Esophagus muscularis mucosa (tissue), 4 donors: ENCODE measurements at regions not wholly inside any gene's neighbourhood (a gene's known extent, or its start where the extent isn't known, plus 50 kb on each side); places are given as distances from the start of the nearest gene placed in this dataset.
"Not testable (repeated sequence)": the region's sequence is repeated elsewhere in the genome, so short reads cannot be mapped to it uniquely, and the experiment has no call there.

Source experiments
- EP300 ChIP-seq: sonication (generic); formaldehyde crosslinking; IDR thresholded peaks from one replicate; pipeline ENCODE4 v1.6.1; 2017; ENCODE audit warnings: antibody characterized with exemption
- POLR2A ChIP-seq: fragments of 450-650 bp; IDR thresholded peaks from one replicate; pipeline ENCODE4 v1.6.1; 2017; ENCODE audit warnings: antibody characterized with exemption, moderate library complexity, mild to moderate bottlenecking, low read depth
- POLR2AphosphoS5 ChIP-seq, 2 donors: sonication (generic); formaldehyde crosslinking; IDR thresholded peaks; one replicate each; pipeline ENCODE4 v1.6.1; 2017; ENCODE audit warnings: antibody characterized with exemption in 2 of 2
- TF ChIP-seq, protein P1 (sequence below), 3 experiments: fragments of 200-600 bp in 2 of 3; fragments of 450-650 bp in 1 of 3; sonication (generic) in 2 of 3; IDR thresholded peaks; one replicate each; pipeline ENCODE4 v1.5.1; 2017 to 2019; ENCODE audit warnings: antibody characterized with exemption in 3 of 3, mild to moderate bottlenecking in 2 of 3, moderate library complexity in 1 of 3

DNA sequence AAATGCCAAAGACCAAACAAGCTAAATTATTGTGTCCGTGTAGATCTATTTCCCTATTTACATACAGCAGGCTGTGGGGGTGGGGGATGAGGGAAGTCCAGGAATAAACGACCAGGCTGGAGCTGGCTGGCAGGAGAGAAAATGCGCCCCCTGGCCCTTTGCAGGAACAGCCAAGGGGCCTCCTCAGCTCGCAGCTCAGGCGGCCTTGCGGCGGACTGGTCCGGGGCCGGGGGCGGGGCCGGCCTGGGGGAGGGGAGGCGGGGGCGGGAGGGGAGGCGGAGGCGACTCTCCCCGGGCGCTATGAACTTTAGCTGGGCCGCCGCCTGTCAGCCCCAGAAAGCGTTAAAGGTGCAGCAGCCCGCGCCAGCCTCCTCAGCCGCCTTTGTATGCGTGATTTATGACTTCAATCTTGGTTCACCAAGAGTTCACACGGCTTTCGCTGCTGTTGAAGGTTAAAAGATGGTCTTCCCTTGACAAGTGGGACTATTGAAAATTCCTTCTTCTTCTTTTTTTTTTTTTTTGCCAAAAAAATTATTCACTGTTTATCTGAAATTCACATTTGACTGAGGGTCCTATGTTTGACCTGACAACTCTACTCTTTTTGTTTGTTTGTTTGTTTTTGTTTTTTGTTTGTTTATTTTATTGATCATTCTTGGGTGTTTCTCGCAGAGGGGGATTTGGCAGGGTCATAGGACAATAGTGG lies 967.0 kb upstream of the DEFB115 start:
- not testable (repeated sequence) for TF ChIP-seq EP300; POLR2A; POLR2AphosphoS5 (IDR thresholded peaks at IDR 0.05)
- TF ChIP-seq, protein P1, sequence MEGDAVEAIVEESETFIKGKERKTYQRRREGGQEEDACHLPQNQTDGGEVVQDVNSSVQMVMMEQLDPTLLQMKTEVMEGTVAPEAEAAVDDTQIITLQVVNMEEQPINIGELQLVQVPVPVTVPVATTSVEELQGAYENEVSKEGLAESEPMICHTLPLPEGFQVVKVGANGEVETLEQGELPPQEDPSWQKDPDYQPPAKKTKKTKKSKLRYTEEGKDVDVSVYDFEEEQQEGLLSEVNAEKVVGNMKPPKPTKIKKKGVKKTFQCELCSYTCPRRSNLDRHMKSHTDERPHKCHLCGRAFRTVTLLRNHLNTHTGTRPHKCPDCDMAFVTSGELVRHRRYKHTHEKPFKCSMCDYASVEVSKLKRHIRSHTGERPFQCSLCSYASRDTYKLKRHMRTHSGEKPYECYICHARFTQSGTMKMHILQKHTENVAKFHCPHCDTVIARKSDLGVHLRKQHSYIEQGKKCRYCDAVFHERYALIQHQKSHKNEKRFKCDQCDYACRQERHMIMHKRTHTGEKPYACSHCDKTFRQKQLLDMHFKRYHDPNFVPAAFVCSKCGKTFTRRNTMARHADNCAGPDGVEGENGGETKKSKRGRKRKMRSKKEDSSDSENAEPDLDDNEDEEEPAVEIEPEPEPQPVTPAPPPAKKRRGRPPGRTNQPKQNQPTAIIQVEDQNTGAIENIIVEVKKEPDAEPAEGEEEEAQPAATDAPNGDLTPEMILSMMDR (IDR thresholded peaks at IDR 0.05) = not testable (repeated sequence)
